Heart left ventricle (tissue), 13 donors: ENCODE measurements at regions not wholly inside any gene's neighbourhood (a gene's known extent, or its start where the extent isn't known, plus 50 kb on each side); places are given as distances from the start of the nearest gene placed in this dataset.

Experiments
- POLR2A ChIP-seq, 2 donors: fragments of 450-650 bp; IDR thresholded peaks; one replicate each; pipeline ENCODE4 v1.6.1; 2017; ENCODE audit warnings: antibody characterized with exemption in 2 of 2, mild to moderate bottlenecking in 2 of 2, moderate library complexity in 2 of 2
- TF ChIP-seq, protein P1 (sequence below), 12 donors: fragments of 200-600 bp; sonication (generic) in 4 of 12; IDR thresholded peaks; one replicate each; pipeline versions ENCODE4 v1.5.0 to v1.8.0; 2018 to 2022; ENCODE audit warnings: antibody characterized with exemption in 12 of 12, mild to moderate bottlenecking in 5 of 12
- donor health status: ischemic (EF 13 %, LVEDD 7.1; RV severe dilation, severe dysfunction).
- donor health status: DM: no; HTN: yes; CAD: no.
- donor health status: DM: no; HTN: no; CAD: no.
- donor health status: ischemic (EF 25% LVEDD 6.9; RV normal size, moderate dysfunction).
- donor health status: ischemic (EF 25% LVEDD 5.7; RV mildly dilated, moderate dysfunction).
- donor health status: ischemic (EF 35%, LVEDD 5.7; RV mildly dilated, moderate dysfunction).
- donor health status: nonischemic (EF 11% LVEDD 7.7; RV severe dilation, severe dysfunction).
- donor health status: DM: yes; HTN: yes; CAD: no.
- donor health status: PGD.
- donor health status: ischemic (EF 29% LVEDD 5.4; RV normal size, mild dysfunction).
- donor health status: nonischemic (EF 23%, LVEDD 6.1; RV moderate dilation, normal function).

DNA sequence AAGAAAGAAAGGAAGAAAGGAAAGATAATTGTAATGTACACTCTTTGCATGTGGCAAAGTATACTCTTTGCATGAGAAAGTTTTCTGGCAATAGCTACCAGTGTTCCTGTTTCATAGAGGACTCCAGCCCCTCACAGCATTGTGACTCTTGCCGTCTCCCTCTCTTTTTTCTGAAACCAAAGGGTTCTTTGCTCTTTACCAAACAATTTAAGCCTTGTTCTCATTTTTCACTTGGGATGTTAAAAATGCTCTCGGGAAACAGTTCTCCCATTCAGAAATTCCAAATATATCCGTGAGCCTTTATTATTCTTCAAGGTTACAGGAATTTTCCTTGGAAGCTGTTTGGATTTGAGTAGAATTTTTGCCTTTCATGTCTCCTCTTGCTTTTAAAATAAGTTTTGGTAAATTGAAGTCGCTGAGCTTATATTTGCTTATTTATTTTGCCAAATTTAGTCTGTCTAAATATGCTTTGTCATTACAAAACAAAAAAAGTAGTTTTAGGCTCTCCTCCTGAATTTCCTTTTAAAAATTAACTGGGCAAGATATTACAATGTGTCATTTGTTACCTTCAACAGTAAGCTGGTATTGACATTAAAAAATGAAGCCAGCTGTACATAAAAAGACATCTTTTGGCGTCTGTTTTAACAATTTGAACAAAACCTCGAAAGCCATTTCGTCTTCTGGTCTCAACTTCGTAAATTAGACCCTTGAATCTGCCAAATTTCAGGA is 103.8 kb upstream of the ARMC2 start:
- TF ChIP-seq, protein P1, sequence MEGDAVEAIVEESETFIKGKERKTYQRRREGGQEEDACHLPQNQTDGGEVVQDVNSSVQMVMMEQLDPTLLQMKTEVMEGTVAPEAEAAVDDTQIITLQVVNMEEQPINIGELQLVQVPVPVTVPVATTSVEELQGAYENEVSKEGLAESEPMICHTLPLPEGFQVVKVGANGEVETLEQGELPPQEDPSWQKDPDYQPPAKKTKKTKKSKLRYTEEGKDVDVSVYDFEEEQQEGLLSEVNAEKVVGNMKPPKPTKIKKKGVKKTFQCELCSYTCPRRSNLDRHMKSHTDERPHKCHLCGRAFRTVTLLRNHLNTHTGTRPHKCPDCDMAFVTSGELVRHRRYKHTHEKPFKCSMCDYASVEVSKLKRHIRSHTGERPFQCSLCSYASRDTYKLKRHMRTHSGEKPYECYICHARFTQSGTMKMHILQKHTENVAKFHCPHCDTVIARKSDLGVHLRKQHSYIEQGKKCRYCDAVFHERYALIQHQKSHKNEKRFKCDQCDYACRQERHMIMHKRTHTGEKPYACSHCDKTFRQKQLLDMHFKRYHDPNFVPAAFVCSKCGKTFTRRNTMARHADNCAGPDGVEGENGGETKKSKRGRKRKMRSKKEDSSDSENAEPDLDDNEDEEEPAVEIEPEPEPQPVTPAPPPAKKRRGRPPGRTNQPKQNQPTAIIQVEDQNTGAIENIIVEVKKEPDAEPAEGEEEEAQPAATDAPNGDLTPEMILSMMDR (IDR thresholded peaks at IDR 0.05) = no peak
- TF ChIP-seq POLR2A (IDR thresholded peaks at IDR 0.05) = no peak
